HK-2 (cell line): ENCODE measurements at regions not wholly inside any gene's neighbourhood (a gene's known extent, or its start where the extent isn't known, plus 50 kb on each side); places are given as distances from the start of the nearest gene placed in this dataset.

Experiments used
- DNase-seq: peaks from one replicate; pipeline ENCODE4 v3.0.0-alpha.2; 2018; ENCODE audit not compliant: unreplicated experiment

DNA sequence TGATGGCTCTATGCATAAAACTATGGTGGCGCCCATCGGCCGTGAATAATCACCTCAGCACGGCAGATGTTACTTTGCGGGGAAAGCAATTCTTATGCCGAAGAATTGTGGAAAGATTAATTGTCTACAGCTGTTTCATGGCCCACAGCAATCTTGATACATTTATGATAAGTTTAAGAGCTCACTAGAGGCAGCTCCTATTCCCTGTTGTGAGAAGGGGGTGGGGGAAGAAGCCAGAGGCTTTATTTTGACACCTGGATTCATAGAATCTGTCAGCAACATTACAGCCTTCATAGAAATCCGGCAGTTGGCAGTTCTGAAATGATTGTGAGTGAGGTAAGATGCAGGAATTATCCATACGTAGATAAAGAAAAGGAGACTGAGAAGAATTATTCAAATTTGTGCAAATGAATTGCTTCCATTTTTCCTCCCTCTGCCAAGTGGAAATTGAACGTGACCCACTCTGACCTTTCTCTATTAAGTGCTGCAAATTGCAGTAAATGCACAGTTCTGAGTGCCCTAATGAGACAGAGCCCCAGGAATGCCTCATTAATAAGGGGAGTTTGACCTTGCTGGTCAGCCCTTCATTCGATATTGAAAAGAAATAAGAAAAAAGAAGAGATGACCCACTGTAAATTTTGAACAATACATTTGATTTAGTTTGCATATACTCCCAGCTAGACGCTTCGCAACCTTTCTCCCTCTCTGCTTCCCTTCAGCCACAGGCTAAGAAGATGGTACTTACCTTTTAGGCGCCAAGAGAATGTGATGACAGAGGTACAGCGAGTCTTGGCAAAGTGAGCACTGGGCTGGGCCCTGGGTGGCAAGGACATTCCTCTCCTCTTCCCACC is 188.8 kb downstream of the GPAT3 start:
- DNase-seq: no peak

DNA sequence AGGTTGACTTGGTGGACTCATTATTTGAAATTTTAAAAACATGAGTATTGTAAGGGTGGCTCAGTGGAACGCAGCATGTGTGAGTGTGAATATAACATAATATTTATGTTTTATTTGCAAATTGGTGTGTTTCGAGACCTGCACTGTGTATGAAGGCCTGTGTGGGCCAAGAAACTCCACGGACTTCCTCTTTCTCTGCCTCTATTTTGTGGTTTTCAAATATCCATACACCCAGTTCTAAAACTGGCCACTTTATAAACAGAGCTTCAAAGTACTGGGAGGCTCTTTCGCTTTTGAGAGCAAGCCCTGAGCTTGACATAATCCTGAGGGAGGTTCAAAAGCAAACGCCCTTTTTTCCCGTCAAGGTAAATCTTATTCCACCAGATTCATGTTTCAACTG is 187.7 kb downstream of the GPAT3 start:
- DNase-seq: no peak

DNA sequence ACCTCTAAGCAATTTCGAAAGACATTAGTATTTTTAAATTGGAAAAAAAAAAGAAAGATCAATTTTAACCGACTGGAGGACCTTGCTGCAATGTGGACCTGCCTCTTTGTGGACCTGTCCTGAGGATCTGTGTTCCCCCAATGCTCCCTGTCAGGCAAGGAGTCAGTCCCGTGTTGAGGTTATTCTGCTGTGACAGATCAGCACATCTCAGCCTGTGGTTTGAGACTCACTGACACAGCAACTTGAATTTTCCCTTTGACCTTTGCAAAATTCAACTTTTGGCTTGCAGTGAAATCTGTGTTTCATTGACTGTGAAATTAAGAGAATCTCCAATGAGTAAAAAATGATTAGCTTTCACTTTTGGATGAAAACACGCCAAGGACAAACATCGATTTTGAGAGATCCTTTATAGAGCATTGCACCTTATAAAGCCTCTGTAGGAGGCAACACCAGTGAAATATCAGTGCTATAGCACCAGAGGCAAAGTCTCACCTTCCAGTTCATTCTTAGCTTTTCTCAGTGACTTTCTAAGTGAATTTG is 186.9 kb downstream of the GPAT3 start:
- DNase-seq: no peak

DNA sequence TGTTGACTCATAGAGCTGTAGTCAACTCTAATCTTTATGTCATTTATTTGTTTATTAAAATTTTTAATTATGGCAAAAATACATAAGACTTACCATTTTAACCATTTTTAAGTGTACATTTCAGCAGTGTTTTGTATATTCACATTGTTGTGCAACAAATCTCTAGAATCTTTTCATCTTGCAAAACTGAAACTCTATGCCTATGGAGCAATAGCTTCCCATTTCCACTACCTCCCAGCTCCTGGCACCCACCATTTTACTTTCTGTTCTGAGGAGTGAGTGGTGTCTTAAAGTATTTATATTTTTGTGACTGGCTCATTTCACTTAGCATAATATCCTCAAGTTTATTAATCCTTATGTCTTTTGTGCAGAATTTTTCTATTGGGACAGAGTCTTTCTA is 181.0 kb downstream of the GPAT3 start:
- no peak for DNase-seq

DNA sequence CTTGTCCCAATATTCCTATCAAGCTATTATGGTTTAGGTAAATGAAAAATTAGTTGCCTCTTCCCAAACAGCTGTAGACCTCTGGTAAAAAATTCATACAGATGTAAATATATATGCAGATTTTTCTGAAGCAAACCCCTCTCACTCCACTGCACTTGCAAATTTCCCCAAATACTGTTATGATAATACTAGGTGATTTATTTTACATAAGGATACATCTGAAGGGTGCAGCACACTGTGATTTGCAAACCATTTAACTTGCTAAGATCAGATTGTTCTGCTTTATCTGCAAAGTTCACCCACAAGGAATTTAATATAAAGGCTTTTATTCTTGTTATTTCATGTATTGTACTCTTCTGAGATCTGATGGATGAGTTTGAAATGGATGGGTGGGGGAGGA is 177.0 kb downstream of the GPAT3 start:
- no peak for DNase-seq

DNA sequence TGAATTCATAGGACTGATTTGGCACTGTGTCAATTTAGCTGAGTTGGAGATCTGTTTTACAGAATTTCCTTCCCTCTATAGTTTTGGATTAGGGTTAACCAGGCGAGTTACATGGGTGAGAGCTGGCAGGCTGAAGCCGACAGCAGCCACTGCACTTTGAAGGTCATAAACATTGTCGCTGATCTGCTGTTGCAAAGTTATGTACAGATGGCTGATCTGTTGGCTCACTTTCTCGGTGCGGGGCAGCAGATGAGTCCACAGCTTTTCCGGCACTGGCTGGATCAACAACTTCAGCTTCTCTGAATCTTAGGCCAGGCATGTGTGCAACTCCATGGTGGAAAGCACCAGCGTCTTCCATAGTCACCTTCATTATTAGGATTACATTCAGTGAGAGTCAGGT is 173.7 kb downstream of the GPAT3 start:
- DNase-seq: no peak

DNA sequence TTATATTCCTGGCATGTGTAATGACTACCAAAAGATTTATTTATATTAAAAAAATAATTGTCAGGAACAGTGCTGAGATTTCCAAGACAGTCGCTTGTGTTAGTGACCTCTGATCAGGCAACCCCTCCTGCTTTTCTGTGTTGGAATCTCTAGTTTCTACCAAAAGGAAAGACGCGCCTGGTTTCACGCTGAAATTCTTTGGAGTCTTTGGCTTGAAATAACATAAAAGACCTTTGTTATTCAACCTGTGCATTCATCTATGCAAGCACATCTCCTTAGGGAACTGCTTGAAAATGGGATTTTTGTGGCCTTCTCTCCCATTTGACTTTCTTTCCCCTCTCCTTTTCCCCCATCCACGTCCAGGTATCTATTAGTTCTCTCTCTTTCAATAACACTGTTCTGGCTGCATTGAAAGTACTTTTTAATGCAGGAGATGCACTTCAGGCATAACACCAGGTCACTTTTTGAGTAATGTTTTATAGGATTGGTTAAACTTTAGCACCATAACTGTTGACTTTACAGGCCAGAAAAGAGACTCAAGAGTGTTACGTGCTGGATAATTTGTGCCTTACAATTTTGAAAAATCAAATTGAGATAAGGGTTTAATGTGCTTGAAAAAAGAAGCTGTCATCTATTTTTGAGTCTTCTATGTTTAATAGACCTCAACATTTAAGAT is 172.7 kb downstream of the GPAT3 start:
- DNase-seq: peak; percentile 15

DNA sequence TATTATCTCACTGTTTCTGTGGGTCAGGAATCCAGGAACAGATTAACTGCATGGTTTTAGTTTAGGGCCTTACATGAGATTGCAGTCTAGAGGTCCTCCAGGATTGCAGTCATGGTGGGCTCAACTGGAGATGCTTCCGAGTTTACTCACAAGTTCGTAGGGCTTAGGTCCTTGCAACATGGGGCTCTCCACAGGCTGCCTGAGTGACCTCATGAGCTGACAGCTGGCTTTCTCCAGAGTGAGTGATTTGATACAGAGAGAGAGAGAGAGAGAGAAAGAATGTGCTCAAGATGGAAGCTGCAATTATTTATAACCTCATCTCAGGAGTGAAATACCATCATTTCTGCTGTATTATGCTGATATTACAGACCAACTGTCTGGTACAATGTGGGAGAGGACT is 168.9 kb downstream of the GPAT3 start:
- DNase-seq: no peak

DNA sequence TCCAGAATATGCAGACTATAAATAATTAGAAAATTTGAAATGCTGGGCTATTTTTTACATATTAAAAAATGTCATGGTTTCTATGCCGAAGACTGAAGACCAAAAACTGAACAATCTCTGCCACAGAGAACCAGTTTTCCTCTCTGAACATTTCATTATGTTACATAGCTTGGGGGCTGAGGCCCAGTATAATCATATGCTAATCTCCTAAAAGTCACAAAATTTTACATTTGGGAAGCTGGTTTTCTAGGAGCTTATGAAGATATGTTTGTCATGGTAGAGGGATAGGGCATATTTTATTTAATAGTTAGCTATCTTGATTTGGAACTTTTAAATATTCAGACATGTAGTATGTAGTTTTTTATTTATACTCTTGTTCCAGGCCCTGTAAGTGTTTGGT is 167.8 kb downstream of the GPAT3 start:
- DNase-seq: no peak

DNA sequence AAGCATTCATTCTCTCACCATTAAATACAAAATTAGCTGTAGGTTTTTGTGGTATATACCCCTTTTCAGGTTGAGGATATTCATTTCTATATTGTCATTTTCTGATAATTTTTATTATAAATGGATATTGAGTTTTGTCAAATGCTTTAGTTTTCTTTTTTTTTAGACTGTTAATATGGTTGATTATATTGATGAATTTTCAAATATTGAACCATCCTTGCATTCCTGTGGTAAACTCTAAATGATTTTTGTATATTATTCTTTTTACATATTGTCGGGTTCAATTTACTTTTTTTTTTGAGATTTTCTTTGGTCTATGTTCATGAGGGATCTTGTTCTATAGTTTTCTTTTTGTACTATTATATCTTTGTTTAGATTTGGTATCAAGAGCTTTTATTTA is 165.1 kb downstream of the GPAT3 start:
- DNase-seq: no peak

DNA sequence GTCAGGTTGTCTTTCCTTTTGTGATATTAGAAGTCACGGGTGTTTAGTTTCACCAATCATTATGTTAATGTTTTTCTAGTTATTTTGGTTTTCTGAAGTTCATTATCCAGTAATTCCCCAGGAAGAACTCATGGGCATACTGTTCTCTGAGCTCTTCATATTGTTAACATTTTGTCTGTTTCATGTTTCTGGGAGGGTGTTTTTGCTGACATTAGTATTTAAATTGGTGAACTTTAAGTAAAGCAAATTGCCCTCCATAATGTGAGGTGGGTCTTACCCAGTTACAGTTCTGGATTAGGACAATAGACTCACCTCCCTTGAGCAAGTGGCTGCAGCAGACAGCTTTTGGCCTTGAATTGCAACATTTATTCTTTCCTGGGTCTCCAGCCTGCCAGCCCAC is 163.4 kb downstream of the GPAT3 start:
- DNase-seq: no peak

DNA sequence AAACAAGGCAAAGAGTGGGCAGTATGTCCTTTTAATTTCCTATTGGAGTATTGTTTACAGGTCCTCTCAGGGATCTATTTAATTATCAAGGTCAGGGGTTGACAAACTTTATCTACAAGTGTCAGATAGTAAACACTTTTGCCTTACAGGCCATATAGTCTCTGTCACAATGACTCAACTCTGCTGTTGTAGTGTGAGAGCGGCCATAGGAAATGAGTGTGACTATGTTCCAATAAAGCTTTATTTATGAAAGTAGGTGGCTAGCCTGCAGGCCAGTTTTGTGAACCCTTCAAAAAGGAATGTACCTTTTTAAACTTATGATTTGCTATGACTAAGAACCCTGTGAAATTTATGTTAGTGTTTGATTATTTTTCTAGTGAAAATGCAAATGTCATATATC is 156.1 kb downstream of the GPAT3 start:
- DNase-seq: no peak

DNA sequence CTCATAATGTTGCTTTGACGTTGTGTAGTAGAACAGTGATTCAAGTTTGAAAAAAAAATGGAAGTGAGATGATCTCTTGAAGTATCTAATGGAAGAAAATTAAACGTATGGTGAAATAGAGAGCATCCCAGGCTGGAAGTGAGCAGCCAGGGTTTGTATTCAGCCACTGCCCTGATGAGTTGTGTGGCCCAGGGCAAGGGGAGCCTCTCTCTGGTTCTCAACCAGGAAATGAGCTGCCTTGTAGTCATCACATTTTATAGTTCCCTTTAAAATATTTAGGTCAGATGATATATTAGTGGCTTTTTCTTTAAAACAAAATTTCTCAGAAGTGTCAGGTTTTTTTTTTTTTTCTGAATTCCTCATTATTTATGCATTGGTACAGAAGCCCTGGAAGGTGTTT is 150.3 kb downstream of the GPAT3 start:
- DNase-seq: no peak

DNA sequence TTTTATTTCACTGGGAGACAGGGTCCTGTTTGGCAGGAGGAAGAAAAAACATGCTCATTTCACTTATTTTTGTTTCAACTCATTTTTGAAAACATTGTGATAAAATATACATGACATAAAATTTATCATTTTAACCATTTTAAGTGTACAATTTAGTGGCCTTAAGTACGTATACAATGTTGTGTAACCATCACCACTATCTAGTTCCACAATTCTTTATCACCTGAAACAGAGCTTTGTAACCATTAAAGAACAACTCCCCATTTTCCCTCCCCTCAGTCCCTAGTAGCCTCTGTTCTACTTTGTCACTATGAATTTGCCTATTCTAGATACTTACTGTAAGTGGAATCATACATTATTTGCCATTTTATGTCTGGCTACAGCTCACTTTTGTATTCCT is 143.8 kb downstream of the GPAT3 start:
- no peak for DNase-seq

DNA sequence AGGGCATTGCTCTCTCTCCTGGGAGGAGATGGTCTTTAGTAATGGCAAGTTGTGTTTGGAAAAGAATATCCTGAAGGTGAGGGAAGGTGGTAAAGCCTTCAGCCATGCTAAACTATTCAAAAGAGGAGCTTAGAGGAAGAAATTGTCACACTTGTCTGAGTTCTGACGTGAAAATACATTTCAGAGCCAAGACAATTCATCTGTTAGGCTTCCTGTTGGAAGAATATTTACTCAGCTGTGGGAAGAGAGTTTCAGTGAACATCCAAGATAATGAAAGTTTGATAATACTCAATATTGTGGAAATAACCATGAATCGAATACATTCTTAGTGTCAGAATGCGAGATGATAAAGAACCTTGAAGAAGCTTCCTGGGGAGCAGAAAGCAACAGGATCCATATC is 143.3 kb downstream of the GPAT3 start:
- DNase-seq: no peak

DNA sequence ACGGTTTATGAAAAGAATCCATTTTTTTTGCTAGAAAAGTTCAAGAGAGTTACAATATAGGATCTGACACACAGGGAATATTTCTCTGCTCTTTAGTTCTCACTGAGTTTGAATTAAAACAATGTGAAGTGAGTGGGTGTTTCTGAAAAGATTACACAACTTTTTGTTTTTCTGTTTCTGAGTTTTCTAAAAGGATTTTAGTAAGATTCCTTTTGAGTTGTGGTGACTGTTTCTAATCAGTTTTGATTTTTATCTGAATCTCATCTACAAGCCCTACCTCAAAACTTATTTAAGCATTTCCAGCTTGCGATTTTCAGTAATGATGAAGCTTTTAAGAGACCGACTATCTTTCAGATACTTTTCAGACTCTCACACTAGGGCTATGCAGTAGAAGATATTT is 141.7 kb downstream of the GPAT3 start:
- DNase-seq: no peak

DNA sequence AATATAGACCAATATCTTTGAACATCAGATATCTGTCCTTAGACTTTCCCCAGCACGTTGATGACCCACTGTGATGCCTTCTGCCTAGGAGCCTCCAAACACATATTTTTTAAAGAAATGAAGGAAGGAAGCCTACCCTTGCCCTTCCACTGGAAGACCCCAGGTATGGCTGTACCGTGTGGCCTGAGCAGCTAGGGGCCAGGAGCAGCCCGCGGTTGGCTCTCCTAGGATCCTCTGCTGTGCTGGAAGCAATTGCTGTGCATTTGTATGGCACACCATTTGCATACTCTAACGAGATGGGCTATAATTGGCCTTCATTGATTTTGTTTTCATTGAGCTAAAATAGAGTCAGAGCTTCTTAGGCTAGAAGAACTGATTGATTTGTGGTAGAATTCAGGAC is 128.8 kb downstream of the GPAT3 start:
- no peak for DNase-seq

DNA sequence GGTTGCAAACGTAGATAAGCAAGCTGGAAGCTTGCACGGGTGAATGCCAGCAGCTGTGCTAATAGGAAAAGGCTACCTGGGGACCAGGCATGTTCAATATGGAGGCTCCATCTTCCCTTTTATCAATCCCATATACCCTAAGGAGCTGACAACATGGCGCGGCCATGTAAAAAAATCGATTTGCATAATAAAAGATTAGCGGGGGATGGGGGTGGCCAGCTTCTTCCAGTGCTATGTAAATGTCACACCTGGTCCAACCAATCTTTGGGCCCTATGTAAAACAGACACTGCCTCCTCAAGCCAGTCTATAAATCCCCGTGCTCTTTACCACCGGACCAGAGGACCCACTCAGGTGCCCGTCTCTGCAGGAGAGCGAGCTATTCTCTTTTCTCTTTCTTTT is 128.2 kb downstream of the GPAT3 start:
- DNase-seq: no peak

DNA sequence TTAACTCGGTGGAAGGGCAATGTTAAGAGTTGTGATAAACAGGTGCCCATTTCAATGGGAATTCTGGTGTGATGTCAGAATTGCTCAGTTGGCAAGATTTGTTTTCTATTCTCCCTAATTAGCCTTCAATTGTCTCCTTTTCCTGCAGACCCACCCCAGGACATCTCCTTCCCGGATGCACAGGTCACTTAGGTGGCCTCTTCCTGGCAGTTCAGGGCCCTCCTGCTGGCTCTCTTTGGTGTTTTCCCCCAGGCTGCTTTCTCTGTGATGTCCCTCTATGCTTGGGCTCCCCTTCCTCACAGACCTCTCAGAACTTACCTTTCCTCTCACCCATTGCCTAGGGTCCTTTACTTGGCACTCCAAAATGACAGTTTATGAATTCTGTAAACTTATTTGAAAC is 126.3 kb downstream of the GPAT3 start:
- DNase-seq: no peak

DNA sequence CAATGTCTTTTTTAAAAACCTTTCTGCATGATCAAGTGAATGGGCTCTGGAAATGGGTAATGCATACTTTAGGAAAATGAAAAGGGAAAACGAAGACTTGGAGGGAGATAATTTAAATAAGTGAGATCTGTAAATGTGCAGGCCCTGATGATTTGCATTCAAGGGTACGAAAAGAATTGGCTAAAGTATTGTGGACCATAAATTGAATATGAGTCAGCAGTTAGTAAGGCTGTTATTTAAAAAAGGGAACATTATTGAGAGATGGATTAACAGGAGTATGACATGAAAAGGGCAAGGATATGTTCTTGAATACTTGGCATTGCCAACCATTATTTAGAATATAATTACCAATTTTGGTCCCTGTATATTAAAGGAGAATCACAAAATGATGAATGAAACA is 125.5 kb downstream of the GPAT3 start:
- DNase-seq: no peak

DNA sequence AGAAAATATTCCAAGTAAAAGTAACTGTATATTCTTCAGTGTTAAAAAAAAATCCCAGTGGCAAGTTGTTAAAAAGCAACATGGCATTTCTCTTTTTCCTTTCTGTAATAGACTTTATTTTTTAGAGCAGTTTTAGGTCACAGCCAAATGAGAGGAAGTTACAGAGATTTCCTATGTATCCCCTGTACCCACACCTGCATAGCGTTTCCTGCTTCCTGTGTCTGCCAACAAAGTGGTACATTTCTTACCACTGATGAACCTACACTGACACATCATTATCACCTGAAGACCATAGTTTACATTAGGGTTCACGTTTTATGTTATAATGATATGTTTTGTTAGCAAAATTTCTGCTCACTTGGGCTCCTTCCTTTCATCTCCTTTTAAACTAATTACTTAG is 124.7 kb downstream of the GPAT3 start:
- no peak for DNase-seq

DNA sequence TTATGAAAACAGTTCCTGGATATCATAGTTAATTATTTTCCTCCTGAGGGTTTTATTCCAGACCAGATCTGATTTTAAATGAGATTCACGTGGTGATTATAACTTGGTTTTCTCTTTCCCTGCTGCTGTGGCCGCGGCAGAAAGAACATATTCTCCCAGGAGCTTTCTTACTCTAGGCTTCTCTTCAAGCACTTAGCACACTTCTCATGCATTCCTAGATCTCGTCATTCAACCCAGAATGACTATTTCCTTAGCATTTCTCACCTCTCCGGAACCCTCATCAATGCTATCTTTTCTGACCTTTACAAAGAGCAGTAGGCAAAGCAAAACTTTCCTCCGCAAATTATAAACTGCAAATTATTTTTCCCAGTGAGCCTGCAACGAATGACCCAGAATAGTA is 122.9 kb downstream of the GPAT3 start:
- no peak for DNase-seq

DNA sequence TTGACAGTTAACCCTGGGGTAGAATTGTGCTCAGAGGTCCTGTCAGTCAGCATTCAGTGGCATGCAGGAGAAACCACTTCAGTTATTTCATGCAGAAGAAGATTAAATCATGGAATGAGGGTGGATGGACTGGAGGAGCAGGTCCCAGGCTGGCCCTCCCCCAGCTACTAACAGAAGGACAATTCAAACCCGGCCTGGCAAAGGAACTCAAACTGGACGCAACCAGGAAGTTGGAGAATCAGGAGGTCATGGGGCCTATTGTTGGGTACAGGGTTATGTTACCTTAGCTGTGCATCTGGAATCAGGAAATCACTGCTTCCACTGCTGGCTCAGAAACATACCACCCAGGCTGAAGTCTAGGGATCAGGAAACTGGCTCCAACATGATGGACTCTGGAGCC is 121.4 kb downstream of the GPAT3 start:
- no peak for DNase-seq
